Liver (tissue), 8 donors: ENCODE measurements at regions not wholly inside any gene's neighbourhood (a gene's known extent, or its start where the extent isn't known, plus 50 kb on each side); places are given as distances from the start of the nearest gene placed in this dataset.

Experiments
- DNase-seq: peaks from one replicate; pipeline ENCODE4 v3.0.0-alpha.2; 2017; ENCODE audit warnings: low spot score
- H3K27ac ChIP-seq, 2 donors: one replicate each; pipeline ENCODE4 v1.7.0; 2013; ENCODE audit warnings: inconsistent platforms in 2 of 2, low read length in 2 of 2, control low read depth in 1 of 2, low read depth in 1 of 2, mild to moderate bottlenecking in 1 of 2
- H3K27me3 ChIP-seq, 4 donors: one replicate each; pipeline versions ENCODE4 v1.6.1 to v1.7.0; 2013; ENCODE audit warnings: low read length in 3 of 4, inconsistent platforms in 1 of 4, mild to moderate bottlenecking in 1 of 4, moderate library complexity in 1 of 4; ENCODE audit not compliant: control insufficient read depth in 4 of 4, insufficient read depth in 4 of 4
- H3K36me3 ChIP-seq, 4 donors: one replicate each; pipeline versions ENCODE4 v1.6.1 to v1.7.0; 2013; ENCODE audit warnings: low read length in 3 of 4, mild to moderate bottlenecking in 3 of 4, low read depth in 1 of 4, moderate library complexity in 1 of 4; ENCODE audit not compliant: control insufficient read depth in 4 of 4, insufficient read depth in 3 of 4
- H3K4me1 ChIP-seq, 4 donors: one replicate each; pipeline versions ENCODE4 v1.6.1 to v1.7.0; 2013; ENCODE audit warnings: low read length in 3 of 4, mild to moderate bottlenecking in 3 of 4, moderate library complexity in 1 of 4; ENCODE audit not compliant: control insufficient read depth in 4 of 4, insufficient read depth in 4 of 4
- H3K4me3 ChIP-seq, 3 donors: one replicate each; pipeline versions ENCODE4 v1.6.1 to v1.7.0; 2013; ENCODE audit warnings: low read length in 3 of 3, control low read depth in 1 of 3, low read depth in 1 of 3, mild to moderate bottlenecking in 1 of 3
- H3K9ac ChIP-seq, 2 donors: one replicate each; pipeline ENCODE4 v1.7.0; 2013; ENCODE audit warnings: low read length in 2 of 2, mild to moderate bottlenecking in 2 of 2, moderate library complexity in 2 of 2, control low read depth in 1 of 2, low read depth in 1 of 2
- H3K9me3 ChIP-seq, 4 donors: one replicate each; pipeline versions ENCODE4 v1.6.1 to v1.7.0; 2013; ENCODE audit warnings: low read length in 3 of 4; ENCODE audit not compliant: control insufficient read depth in 4 of 4
- ATF3 ChIP-seq: IDR thresholded peaks from 2 replicates; pipeline ENCODE4 v1.6.1; 2016; ENCODE audit warnings: antibody characterized with exemption
- EGR1 ChIP-seq, 2 donors: IDR thresholded peaks; 2 replicates each; pipeline ENCODE4 v1.6.1; 2016 to 2018; ENCODE audit warnings: antibody characterized with exemption in 2 of 2, low read depth in 2 of 2
- FOXA1 ChIP-seq: IDR thresholded peaks from 2 replicates; pipeline ENCODE4 v1.6.1; 2016; ENCODE audit warnings: antibody characterized with exemption
- FOXA2 ChIP-seq: IDR thresholded peaks from 2 replicates; pipeline ENCODE4 v1.6.1; 2016; ENCODE audit warnings: antibody characterized with exemption
- GABPA ChIP-seq, 2 donors: IDR thresholded peaks in 1 of 2; conservative IDR thresholded peaks in 1 of 2; 2 replicates each; pipeline ENCODE4 v1.6.1; 2016; ENCODE audit warnings: antibody characterized with exemption in 2 of 2, mild to moderate bottlenecking in 1 of 2, moderate library complexity in 1 of 2
- HNF4A ChIP-seq, 2 donors: conservative IDR thresholded peaks; 2 replicates each; pipeline ENCODE4 v1.6.1; 2016; ENCODE audit warnings: antibody characterized with exemption in 2 of 2, mild to moderate bottlenecking in 2 of 2
- HNF4G ChIP-seq: IDR thresholded peaks from 2 replicates; pipeline ENCODE4 v1.6.1; 2016; ENCODE audit warnings: antibody characterized with exemption
- JUND ChIP-seq, 2 donors: IDR thresholded peaks; 2 replicates each; pipeline ENCODE4 v1.6.1; 2016; ENCODE audit warnings: antibody characterized with exemption in 2 of 2
- MAX ChIP-seq: IDR thresholded peaks from 2 replicates; pipeline ENCODE4 v1.6.1; 2016; ENCODE audit warnings: antibody characterized with exemption
- NR2F2 ChIP-seq: IDR thresholded peaks from 2 replicates; pipeline ENCODE4 v1.6.1; 2016; ENCODE audit warnings: antibody characterized with exemption
- RAD21 ChIP-seq, 2 donors: IDR thresholded peaks; 2 replicates each; pipeline ENCODE4 v1.6.1; 2016; ENCODE audit warnings: antibody characterized with exemption in 2 of 2, mild to moderate bottlenecking in 2 of 2
- RXRA ChIP-seq, 2 donors: IDR thresholded peaks; 2 replicates each; pipeline ENCODE4 v1.6.1; 2017 to 2018; ENCODE audit warnings: antibody characterized with exemption in 2 of 2, mild to moderate bottlenecking in 1 of 2
- SP1 ChIP-seq: IDR thresholded peaks from 2 replicates; pipeline ENCODE4 v1.6.1; 2018; ENCODE audit warnings: antibody characterized with exemption, mild to moderate bottlenecking
- TAF1 ChIP-seq: conservative IDR thresholded peaks from 2 replicates; pipeline ENCODE4 v1.6.1; 2016; ENCODE audit warnings: antibody characterized with exemption, mild to moderate bottlenecking
- YY1 ChIP-seq: IDR thresholded peaks from 2 replicates; pipeline ENCODE4 v1.6.1; 2016; ENCODE audit warnings: antibody characterized with exemption, mild to moderate bottlenecking
- ZBTB33 ChIP-seq: IDR thresholded peaks from 2 replicates; pipeline ENCODE4 v1.6.1; 2016; ENCODE audit warnings: antibody characterized with exemption
- WGBS: extraction: QIAGEN DNeasy Blood & Tissue Kit; methylation state at CpG from one replicate; pipeline ENCODE4 v1.1.7; 2013; 5-methylcytosine and 5-hydroxymethylcytosine counted together
- TF ChIP-seq, protein P1 (sequence below): fragments of 150-350 bp; IDR thresholded peaks from 2 replicates; pipeline ENCODE4 v1.5.1; 2017; ENCODE audit warnings: improper control_type of control experiment, low read depth, low read length; ENCODE audit not compliant: missing input control
- TF ChIP-seq, protein P2 (sequence below): IDR thresholded peaks from 2 replicates; pipeline ENCODE4 v1.6.1; 2016; ENCODE audit warnings: antibody characterized with exemption, mild to moderate bottlenecking
- donor health status: healthy.
- donor health status: healthy.
- donor health status: healthy.
- donor health status: healthy.
- donor health status: healthy.

- no peak overlapping the region for H3K9ac ChIP-seq
- no peak overlapping the region for H3K27ac ChIP-seq
- WGBS, result 69% methylated on average over 5 of the region's 5 CpGs
- no peak for DNase-seq
- H3K9me3 ChIP-seq, result no peaks in the 10 kb centered on the region
- no peaks in the 10 kb centered on the region for H3K36me3 ChIP-seq
- H3K4me3 ChIP-seq, result no peak overlapping the region
- H3K27me3 ChIP-seq, result peaks cover 0 to 1% (median 0%) of the 10 kb centered on the region in 4 donors
- no peaks in the 10 kb centered on the region for H3K4me1 ChIP-seq
- no peak for TF ChIP-seq JUND (IDR thresholded peaks at IDR 0.05)
- no peak for TF ChIP-seq TAF1
- no peak for TF ChIP-seq NR2F2
- TF ChIP-seq, protein P1, sequence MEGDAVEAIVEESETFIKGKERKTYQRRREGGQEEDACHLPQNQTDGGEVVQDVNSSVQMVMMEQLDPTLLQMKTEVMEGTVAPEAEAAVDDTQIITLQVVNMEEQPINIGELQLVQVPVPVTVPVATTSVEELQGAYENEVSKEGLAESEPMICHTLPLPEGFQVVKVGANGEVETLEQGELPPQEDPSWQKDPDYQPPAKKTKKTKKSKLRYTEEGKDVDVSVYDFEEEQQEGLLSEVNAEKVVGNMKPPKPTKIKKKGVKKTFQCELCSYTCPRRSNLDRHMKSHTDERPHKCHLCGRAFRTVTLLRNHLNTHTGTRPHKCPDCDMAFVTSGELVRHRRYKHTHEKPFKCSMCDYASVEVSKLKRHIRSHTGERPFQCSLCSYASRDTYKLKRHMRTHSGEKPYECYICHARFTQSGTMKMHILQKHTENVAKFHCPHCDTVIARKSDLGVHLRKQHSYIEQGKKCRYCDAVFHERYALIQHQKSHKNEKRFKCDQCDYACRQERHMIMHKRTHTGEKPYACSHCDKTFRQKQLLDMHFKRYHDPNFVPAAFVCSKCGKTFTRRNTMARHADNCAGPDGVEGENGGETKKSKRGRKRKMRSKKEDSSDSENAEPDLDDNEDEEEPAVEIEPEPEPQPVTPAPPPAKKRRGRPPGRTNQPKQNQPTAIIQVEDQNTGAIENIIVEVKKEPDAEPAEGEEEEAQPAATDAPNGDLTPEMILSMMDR, result no peak
- TF ChIP-seq HNF4A (conservative IDR thresholded peaks at IDR 0.05), result no peak
- TF ChIP-seq HNF4G, result no peak
- TF ChIP-seq ZBTB33, result no peak
- TF ChIP-seq SP1, result no peak
- no peak for TF ChIP-seq FOXA2
- TF ChIP-seq MAX, result no peak
- no peak for TF ChIP-seq FOXA1
- no peak for TF ChIP-seq RXRA (IDR thresholded peaks at IDR 0.05)
- TF ChIP-seq EGR1 (IDR thresholded peaks at IDR 0.05; ENCODE audit: low read depth in 2 of 2), result no peak
- TF ChIP-seq RAD21 (IDR thresholded peaks at IDR 0.05), result no peak
- no peak for TF ChIP-seq YY1
- TF ChIP-seq, protein P2, sequence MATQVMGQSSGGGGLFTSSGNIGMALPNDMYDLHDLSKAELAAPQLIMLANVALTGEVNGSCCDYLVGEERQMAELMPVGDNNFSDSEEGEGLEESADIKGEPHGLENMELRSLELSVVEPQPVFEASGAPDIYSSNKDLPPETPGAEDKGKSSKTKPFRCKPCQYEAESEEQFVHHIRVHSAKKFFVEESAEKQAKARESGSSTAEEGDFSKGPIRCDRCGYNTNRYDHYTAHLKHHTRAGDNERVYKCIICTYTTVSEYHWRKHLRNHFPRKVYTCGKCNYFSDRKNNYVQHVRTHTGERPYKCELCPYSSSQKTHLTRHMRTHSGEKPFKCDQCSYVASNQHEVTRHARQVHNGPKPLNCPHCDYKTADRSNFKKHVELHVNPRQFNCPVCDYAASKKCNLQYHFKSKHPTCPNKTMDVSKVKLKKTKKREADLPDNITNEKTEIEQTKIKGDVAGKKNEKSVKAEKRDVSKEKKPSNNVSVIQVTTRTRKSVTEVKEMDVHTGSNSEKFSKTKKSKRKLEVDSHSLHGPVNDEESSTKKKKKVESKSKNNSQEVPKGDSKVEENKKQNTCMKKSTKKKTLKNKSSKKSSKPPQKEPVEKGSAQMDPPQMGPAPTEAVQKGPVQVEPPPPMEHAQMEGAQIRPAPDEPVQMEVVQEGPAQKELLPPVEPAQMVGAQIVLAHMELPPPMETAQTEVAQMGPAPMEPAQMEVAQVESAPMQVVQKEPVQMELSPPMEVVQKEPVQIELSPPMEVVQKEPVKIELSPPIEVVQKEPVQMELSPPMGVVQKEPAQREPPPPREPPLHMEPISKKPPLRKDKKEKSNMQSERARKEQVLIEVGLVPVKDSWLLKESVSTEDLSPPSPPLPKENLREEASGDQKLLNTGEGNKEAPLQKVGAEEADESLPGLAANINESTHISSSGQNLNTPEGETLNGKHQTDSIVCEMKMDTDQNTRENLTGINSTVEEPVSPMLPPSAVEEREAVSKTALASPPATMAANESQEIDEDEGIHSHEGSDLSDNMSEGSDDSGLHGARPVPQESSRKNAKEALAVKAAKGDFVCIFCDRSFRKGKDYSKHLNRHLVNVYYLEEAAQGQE, result no peak
- TF ChIP-seq ATF3, result no peak
- no peak for TF ChIP-seq GABPA (IDR thresholded peaks at IDR 0.05 in 1 of 2, conservative IDR thresholded peaks at IDR 0.05 in 1 of 2)
Observed at GRCh38 chr16:54588026-54588425, 301.4 kb upstream of the IRX3 start.

DNA sequence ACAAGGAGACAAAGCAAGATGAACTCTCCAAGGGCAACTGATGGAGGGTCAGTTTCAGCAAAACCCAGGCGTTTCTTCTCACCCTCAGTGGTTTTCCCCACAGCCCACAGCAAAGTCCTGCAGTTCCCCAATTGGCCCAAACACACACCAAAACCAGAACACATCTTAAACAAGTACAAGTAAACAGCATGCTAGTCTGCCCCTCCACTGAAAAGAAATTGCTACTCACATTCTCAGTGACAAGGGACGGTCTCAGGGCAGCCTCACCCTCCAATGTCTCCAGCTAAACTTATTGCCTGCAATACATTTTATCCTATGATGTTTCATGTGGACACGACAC lies 300.6 kb upstream of the IRX3 start:
- no peak overlapping the region for H3K4me3 ChIP-seq
- TF ChIP-seq RXRA (IDR thresholded peaks at IDR 0.05) (no peak), GABPA (IDR thresholded peaks at IDR 0.05 in 1 of 2, conservative IDR thresholded peaks at IDR 0.05 in 1 of 2) (no peak), ZBTB33 (no peak), YY1 (no peak), JUND (IDR thresholded peaks at IDR 0.05) (no peak), TAF1 (no peak), MAX (no peak)
- TF ChIP-seq, protein P1, result no peak
- no peaks in the 10 kb centered on the region for H3K27me3 ChIP-seq
- 79% methylated on average over 3 of the region's 3 CpGs for WGBS
- no peaks in the 10 kb centered on the region for H3K4me1 ChIP-seq
- DNase-seq, result no peak
- H3K9ac ChIP-seq, result no peak overlapping the region
- no peaks in the 10 kb centered on the region for H3K9me3 ChIP-seq
- no peaks in the 10 kb centered on the region for H3K36me3 ChIP-seq
- H3K27ac ChIP-seq, result no peak overlapping the region
